H1 (cell line): ENCODE measurements at regions not wholly inside any gene's neighbourhood (a gene's known extent, or its start where the extent isn't known, plus 50 kb on each side); places are given as distances from the start of the nearest gene placed in this dataset.

Experiments used
- CHD2 ChIP-seq: IDR thresholded peaks from 2 replicates; pipeline ENCODE4 v1.6.1; 2012; ENCODE audit warnings: low read length, improper control_type of control experiment
- CREB1 ChIP-seq: IDR thresholded peaks from 2 replicates; pipeline ENCODE4 v1.6.1; 2012; ENCODE audit warnings: inconsistent platforms
- CTCF ChIP-seq, 3 experiments: IDR thresholded peaks; 1 replicate in 2 of 3; 2 replicates in 1 of 3; pipeline versions ENCODE4 v1.5.1 to v1.6.1; 2011; ENCODE audit warnings: low read length in 3 of 3, mild to moderate bottlenecking in 3 of 3, inconsistent platforms in 2 of 3, low read depth in 1 of 3, moderate library complexity in 1 of 3; ENCODE audit not compliant: insufficient read depth in 1 of 3; ENCODE audit errors: control extremely low read depth in 1 of 3
- EZH2 ChIP-seq: fragments of 200-600 bp; sonication (generic); IDR thresholded peaks from 2 replicates; pipeline ENCODE4 v1.7.1; 2012; ENCODE audit warnings: low read depth, mild to moderate bottlenecking, moderate library complexity, low read length, inconsistent platforms; ENCODE audit not compliant: severe bottlenecking
- FOSL1 ChIP-seq: IDR thresholded peaks from 2 replicates; pipeline ENCODE4 v1.6.1; 2011; ENCODE audit warnings: mild to moderate bottlenecking, low read depth, low read length, moderate library complexity; ENCODE audit not compliant: insufficient read depth
- MAX ChIP-seq: IDR thresholded peaks from 2 replicates; pipeline ENCODE4 v1.6.1; 2012; ENCODE audit warnings: inconsistent platforms
- POLR2A ChIP-seq, 2 experiments: IDR thresholded peaks; 1 replicate in 1 of 2; 2 replicates in 1 of 2; pipeline ENCODE4 v1.6.1; 2011; ENCODE audit warnings: low read depth in 2 of 2, low read length in 2 of 2, mild to moderate bottlenecking in 2 of 2; ENCODE audit errors: control extremely low read depth in 1 of 2
- RAD21 ChIP-seq, 2 experiments: IDR thresholded peaks in 1 of 2; conservative IDR thresholded peaks in 1 of 2; 2 replicates each; pipeline ENCODE4 v1.6.1; 2011; ENCODE audit warnings: low read depth in 2 of 2, low read length in 2 of 2, improper control_type of control experiment in 1 of 2, inconsistent platforms in 1 of 2, mild to moderate bottlenecking in 1 of 2, moderate library complexity in 1 of 2
- RFX5 ChIP-seq: IDR thresholded peaks from 2 replicates; pipeline ENCODE4 v1.6.1; 2011; ENCODE audit warnings: low read depth, low read length, improper control_type of control experiment, borderline replicate concordance
- RXRA ChIP-seq: IDR thresholded peaks from 2 replicates; pipeline ENCODE4 v1.6.1; 2011; ENCODE audit warnings: low read depth, mild to moderate bottlenecking, low read length, moderate library complexity; ENCODE audit not compliant: insufficient read depth
- SUZ12 ChIP-seq: fragments of 200-600 bp; sonication (generic); IDR thresholded peaks from 2 replicates; pipeline ENCODE4 v1.6.1; 2012; ENCODE audit warnings: mild to moderate bottlenecking, inconsistent platforms, low read length, moderate library complexity, mixed read lengths
- TCF12 ChIP-seq: IDR thresholded peaks from 2 replicates; pipeline ENCODE4 v1.6.1; 2011; ENCODE audit warnings: low read depth, mild to moderate bottlenecking, low read length
- USF2 ChIP-seq: IDR thresholded peaks from 2 replicates; pipeline ENCODE4 v1.6.1; 2011; ENCODE audit warnings: low read length, improper control_type of control experiment

GRCh38 chr4:79535516-79535915, 127.5 kb upstream of the GK2 start:
- TF ChIP-seq CTCF (IDR thresholded peaks at IDR 0.05; ENCODE audit: control extremely low read depth in 1 of 3, insufficient read depth in 1 of 3, low read depth in 1 of 3, low read length in 3 of 3): no peak
- no peak for TF ChIP-seq EZH2
- TF ChIP-seq POLR2A (IDR thresholded peaks at IDR 0.05; ENCODE audit: control extremely low read depth in 1 of 2, low read depth in 2 of 2, low read length in 2 of 2): no peak
- no peak for TF ChIP-seq SUZ12
- no peak for TF ChIP-seq CREB1
- no peak for TF ChIP-seq USF2
- no peak for TF ChIP-seq RFX5
- no peak for TF ChIP-seq RAD21 (IDR thresholded peaks at IDR 0.05 in 1 of 2, conservative IDR thresholded peaks at IDR 0.05 in 1 of 2; ENCODE audit: low read depth in 2 of 2, low read length in 2 of 2)
- TF ChIP-seq TCF12: no peak
- TF ChIP-seq RXRA: no peak
- no peak for TF ChIP-seq FOSL1
- no peak for TF ChIP-seq CHD2
- TF ChIP-seq MAX: no peak
